Progenitor cell of endocrine pancreas (in vitro differentiated cells): ENCODE measurements at regions not wholly inside any gene's neighbourhood (a gene's known extent, or its start where the extent isn't known, plus 50 kb on each side); places are given as distances from the start of the nearest gene placed in this dataset.

Source experiments
- DNase-seq: peaks from one replicate; pipeline ENCODE4 v3.0.0; 2021; ENCODE audit warnings: low spot score; ENCODE audit not compliant: unreplicated experiment
- H3K27ac Mint-ChIP-seq: 2 replicates; pipeline ENCODE4 v1.8.0; 2021; ENCODE audit warnings: mild to moderate bottlenecking, moderate library complexity, mixed read lengths
- H3K27me3 Mint-ChIP-seq: 2 replicates; pipeline ENCODE4 v1.8.0; 2021; ENCODE audit warnings: mixed read lengths
- H3K36me3 Mint-ChIP-seq: 2 replicates; pipeline ENCODE4 v1.8.0; 2022; ENCODE audit warnings: mixed read lengths; ENCODE audit not compliant: insufficient read depth
- H3K4me1 Mint-ChIP-seq: 2 replicates; pipeline ENCODE4 v1.8.0; 2021; ENCODE audit warnings: low read depth, mixed read lengths
- H3K4me3 Mint-ChIP-seq: 2 replicates; pipeline ENCODE4 v1.8.0; 2021; ENCODE audit warnings: low read depth, mild to moderate bottlenecking, moderate library complexity, mixed read lengths
- H3K9me3 Mint-ChIP-seq: 2 replicates; pipeline ENCODE4 v1.8.0; 2021; ENCODE audit warnings: low read depth, mixed read lengths
- TF ChIP-seq, protein P1 (sequence below): fragments of 200-600 bp; sonication (generic); IDR thresholded peaks from one replicate; pipeline ENCODE4 v1.5.0; 2021; ENCODE audit warnings: antibody characterized with exemption, mild to moderate bottlenecking; ENCODE audit not compliant: unreplicated experiment

GRCh38 chr7:46515844-46516590 lies 594.9 kb upstream of the IGFBP3 start:
- DNase-seq = no peak
- no peaks in the 10 kb centered on the region for H3K9me3 Mint-ChIP-seq
- H3K27ac Mint-ChIP-seq = no peak overlapping the region
- peaks cover 17% of the 10 kb centered on the region for H3K4me1 Mint-ChIP-seq
- H3K36me3 Mint-ChIP-seq = no peaks in the 10 kb centered on the region
- no peak overlapping the region for H3K4me3 Mint-ChIP-seq
- peaks cover 11% of the 10 kb centered on the region for H3K27me3 Mint-ChIP-seq
- TF ChIP-seq, protein P1, sequence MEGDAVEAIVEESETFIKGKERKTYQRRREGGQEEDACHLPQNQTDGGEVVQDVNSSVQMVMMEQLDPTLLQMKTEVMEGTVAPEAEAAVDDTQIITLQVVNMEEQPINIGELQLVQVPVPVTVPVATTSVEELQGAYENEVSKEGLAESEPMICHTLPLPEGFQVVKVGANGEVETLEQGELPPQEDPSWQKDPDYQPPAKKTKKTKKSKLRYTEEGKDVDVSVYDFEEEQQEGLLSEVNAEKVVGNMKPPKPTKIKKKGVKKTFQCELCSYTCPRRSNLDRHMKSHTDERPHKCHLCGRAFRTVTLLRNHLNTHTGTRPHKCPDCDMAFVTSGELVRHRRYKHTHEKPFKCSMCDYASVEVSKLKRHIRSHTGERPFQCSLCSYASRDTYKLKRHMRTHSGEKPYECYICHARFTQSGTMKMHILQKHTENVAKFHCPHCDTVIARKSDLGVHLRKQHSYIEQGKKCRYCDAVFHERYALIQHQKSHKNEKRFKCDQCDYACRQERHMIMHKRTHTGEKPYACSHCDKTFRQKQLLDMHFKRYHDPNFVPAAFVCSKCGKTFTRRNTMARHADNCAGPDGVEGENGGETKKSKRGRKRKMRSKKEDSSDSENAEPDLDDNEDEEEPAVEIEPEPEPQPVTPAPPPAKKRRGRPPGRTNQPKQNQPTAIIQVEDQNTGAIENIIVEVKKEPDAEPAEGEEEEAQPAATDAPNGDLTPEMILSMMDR = no peak

DNA sequence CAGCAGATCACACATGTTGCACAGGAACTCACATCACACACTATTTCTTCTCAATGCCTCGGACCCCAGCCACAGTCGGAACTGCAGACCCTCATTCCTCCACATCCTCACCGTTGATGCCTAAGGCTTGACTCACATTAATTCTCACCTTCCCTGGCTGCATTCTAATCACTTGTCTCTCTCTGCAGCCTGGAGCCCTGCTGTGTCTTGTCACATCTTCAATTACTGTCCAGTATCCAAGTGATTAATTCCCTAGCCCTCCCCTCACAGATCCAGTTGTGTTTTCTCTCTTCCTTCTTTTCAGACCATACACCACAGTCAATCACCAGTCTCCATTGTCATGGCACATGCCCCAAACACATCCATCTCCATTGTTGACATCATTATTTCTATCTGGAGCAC lies 592.4 kb upstream of the IGFBP3 start:
- Mint-ChIP-seq H3K36me3 (no peaks in the 10 kb centered on the region), H3K4me1 (peaks cover 17% of the 10 kb centered on the region), H3K4me3 (no peak overlapping the region), H3K9me3 (peaks cover 2% of the 10 kb centered on the region), H3K27ac (no peak overlapping the region), H3K27me3 (peaks cover 11% of the 10 kb centered on the region)
- DNase-seq = no peak
- TF ChIP-seq, protein P1 = no peak

- H3K4me1 Mint-ChIP-seq = peaks cover 17% of the 10 kb centered on the region
- DNase-seq = no peak
- H3K36me3 Mint-ChIP-seq = no peaks in the 10 kb centered on the region
- peaks cover 11% of the 10 kb centered on the region for H3K27me3 Mint-ChIP-seq
- peaks cover 2% of the 10 kb centered on the region for H3K9me3 Mint-ChIP-seq
- TF ChIP-seq, protein P1 = no peak
- no peak overlapping the region for H3K27ac Mint-ChIP-seq
- H3K4me3 Mint-ChIP-seq = no peak overlapping the region
These were observed 591.9 kb upstream of the IGFBP3 start for GRCh38 chr7:46512891-46513413.

DNA sequence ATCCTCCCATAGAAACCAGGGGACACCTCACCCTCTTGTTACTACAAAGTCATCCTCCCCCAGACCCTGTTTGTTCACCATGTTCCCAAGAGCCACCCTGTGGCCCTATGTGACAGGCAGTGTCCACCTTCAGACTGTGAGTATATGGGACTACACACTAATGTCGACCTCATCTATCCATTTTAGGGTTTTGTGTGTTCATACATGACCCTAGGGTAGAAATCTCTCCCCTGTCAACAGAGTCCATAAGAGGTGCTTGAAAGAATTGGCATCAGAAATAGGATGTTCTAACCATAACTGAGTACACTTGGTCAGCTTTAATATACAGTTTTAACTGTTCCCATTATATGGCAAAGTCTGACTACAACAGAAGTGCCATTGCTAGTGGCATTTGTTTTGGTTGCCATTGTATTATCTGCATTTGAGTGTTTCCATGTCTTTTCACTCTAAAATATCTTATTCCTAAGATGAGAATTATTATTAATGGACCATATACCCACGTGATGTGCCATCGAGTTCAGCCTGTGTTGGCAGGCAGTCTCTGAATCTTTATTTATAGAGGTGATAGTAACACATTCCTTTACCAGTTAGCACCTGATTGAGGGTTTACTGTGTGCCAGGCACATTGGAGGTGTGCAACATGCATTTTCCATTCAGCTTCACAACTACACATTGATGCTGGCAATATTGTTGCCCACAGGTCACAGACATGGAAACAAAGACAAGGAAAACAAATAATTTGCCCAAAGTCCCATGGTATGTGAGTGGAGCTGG lies 590.6 kb upstream of the IGFBP3 start:
- peaks cover 11% of the 10 kb centered on the region for H3K27me3 Mint-ChIP-seq
- peaks cover 17% of the 10 kb centered on the region for H3K4me1 Mint-ChIP-seq
- TF ChIP-seq, protein P1 = no peak
- H3K9me3 Mint-ChIP-seq = peaks cover 5% of the 10 kb centered on the region
- no peaks in the 10 kb centered on the region for H3K36me3 Mint-ChIP-seq
- H3K4me3 Mint-ChIP-seq = no peak overlapping the region
- DNase-seq = no peak
- no peak overlapping the region for H3K27ac Mint-ChIP-seq

DNA sequence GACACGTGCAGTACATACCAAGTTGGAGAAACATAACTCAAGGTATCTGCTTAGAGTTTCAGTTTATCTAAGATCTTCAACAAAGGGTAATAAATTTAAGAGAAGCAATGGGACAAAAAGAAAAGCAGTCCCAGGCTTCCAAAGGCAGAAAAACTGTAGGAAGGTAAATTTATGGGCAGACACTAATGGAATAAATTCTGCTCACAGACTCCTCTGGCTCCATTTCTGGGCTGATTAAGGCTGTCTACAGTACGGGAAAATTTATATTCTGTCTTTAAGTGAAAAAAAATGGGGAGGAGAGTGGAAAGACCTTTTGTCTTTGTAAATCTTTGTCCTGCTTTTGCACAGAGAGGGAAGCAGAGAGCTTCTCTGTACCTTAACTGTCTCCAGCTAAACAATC lies 587.5 kb upstream of the IGFBP3 start:
- Mint-ChIP-seq H3K27ac (no peak overlapping the region), H3K27me3 (peaks cover 4% of the 10 kb centered on the region)

More for the DNA sequence above, 587.5 kb upstream of the IGFBP3 start:
- Mint-ChIP-seq H3K36me3 (no peaks in the 10 kb centered on the region), H3K9me3 (peaks cover 18% of the 10 kb centered on the region), H3K4me1 (peaks cover 11% of the 10 kb centered on the region), H3K4me3 (no peak overlapping the region)
- TF ChIP-seq, protein P1 = no peak
- no peak for DNase-seq
